ENCODE measurements at regions not wholly inside any gene's neighbourhood (a gene's known extent, or its start where the extent isn't known, plus 50 kb on each side); places are given as distances from the start of the nearest gene placed in this dataset.

- TF ChIP-seq CTCF (IDR thresholded peaks at IDR 0.05) (no peak), POLR2AphosphoS5 (IDR thresholded peaks at IDR 0.05) (no peak), POLR2A (IDR thresholded peaks at IDR 0.05) (no peak), EP300 (IDR thresholded peaks at IDR 0.05) (no peak)
Measured at GRCh38 chr20:23285536-23285935, 65.1 kb upstream of the NXT1 start.
